ENCODE measurements at regions not wholly inside any gene's neighbourhood (a gene's known extent, or its start where the extent isn't known, plus 50 kb on each side); places are given as distances from the start of the nearest gene placed in this dataset.

- Histone ChIP-seq H3K27ac (no peak overlapping the region), H3K36me3 (no peaks in the 10 kb centered on the region), H3K4me3 (replicated peaks in 1 of 3) (no peak overlapping the region), H3K9me3 (no peaks in the 10 kb centered on the region), H3K27me3 (no peaks in the 10 kb centered on the region), H3K4me1 (no peaks in the 10 kb centered on the region)
- intact Hi-C loops (cut with DNase I), result no loop called here
- TF ChIP-seq POLR2A (IDR thresholded peaks at IDR 0.05), result no peak
- TF ChIP-seq CTCF (IDR thresholded peaks at IDR 0.05), result no peak
- peak in 1 of 2 donors; percentile 2 for DNase-seq
- WGBS, 2 donors, result 26 to 27% methylated on average over 10 of the region's 10 CpGs
These were observed 302.9 kb upstream of the XYLT1 start for GRCh38 chr16:17773698-17774101.

- Histone ChIP-seq H3K4me3 (replicated peaks in 1 of 3) (no peak overlapping the region), H3K36me3 (no peaks in the 10 kb centered on the region), H3K9me3 (no peaks in the 10 kb centered on the region), H3K27me3 (no peaks in the 10 kb centered on the region), H3K4me1 (no peaks in the 10 kb centered on the region), H3K27ac (no peak overlapping the region)
- whole genome bisulfite sequencing, 2 donors, result 80 to 94% methylated on average over 2 of the region's 2 CpGs
- DNase-seq, result no peak
- intact Hi-C loops (cut with DNase I), result no loop called here
- no peak for TF ChIP-seq POLR2A (IDR thresholded peaks at IDR 0.05)
- TF ChIP-seq CTCF (IDR thresholded peaks at IDR 0.05), result no peak
These were observed 299.3 kb upstream of the XYLT1 start for GRCh38 chr16:17770104-17770503.

GRCh38 chr16:17769065-17769464 is 298.3 kb upstream of the XYLT1 start:
- Histone ChIP-seq H3K9me3 (no peaks in the 10 kb centered on the region), H3K36me3 (no peaks in the 10 kb centered on the region), H3K4me3 (replicated peaks in 1 of 3) (no peak overlapping the region), H3K27ac (no peak overlapping the region), H3K27me3 (no peaks in the 10 kb centered on the region), H3K4me1 (no peaks in the 10 kb centered on the region)
- 72 to 87% methylated on average over 1 of the region's 1 CpG for WGBS, 2 donors
- DNase-seq, result no peak
- intact Hi-C loops (cut with DNase I), result no loop called here
- TF ChIP-seq POLR2A (IDR thresholded peaks at IDR 0.05) (no peak), CTCF (IDR thresholded peaks at IDR 0.05) (no peak)

- Histone ChIP-seq H3K27me3 (no peaks in the 10 kb centered on the region), H3K36me3 (no peaks in the 10 kb centered on the region), H3K27ac (no peak overlapping the region), H3K9me3 (no peaks in the 10 kb centered on the region), H3K4me1 (no peaks in the 10 kb centered on the region), H3K4me3 (replicated peaks in 1 of 3) (no peak overlapping the region)
- DNase-seq, result no peak
- intact Hi-C loops (cut with DNase I), result no loop called here
- WGBS, 2 donors, result 10 to 20% methylated on average over 1 of the region's 1 CpG
- no peak for TF ChIP-seq POLR2A (IDR thresholded peaks at IDR 0.05)
- TF ChIP-seq CTCF (IDR thresholded peaks at IDR 0.05), result no peak
These were observed 297.5 kb upstream of the XYLT1 start for GRCh38 chr16:17768257-17768656.

- 64 to 78% methylated on average over 2 of the region's 2 CpGs for WGBS, 2 donors
- intact Hi-C loops (cut with DNase I), result no loop called here
These were observed 295.3 kb upstream of the XYLT1 start for GRCh38 chr16:17766012-17766411.

More at GRCh38 chr16:17766012-17766411, 295.3 kb upstream of the XYLT1 start:
- no peaks in the 10 kb centered on the region for H3K4me1 ChIP-seq
- no peaks in the 10 kb centered on the region for H3K27me3 ChIP-seq
- DNase-seq, result no peak
- TF ChIP-seq CTCF (IDR thresholded peaks at IDR 0.05) (no peak), POLR2A (IDR thresholded peaks at IDR 0.05) (no peak)
- no peak overlapping the region for H3K4me3 ChIP-seq (replicated peaks in 1 of 3)
- H3K27ac ChIP-seq, result no peak overlapping the region
- no peaks in the 10 kb centered on the region for H3K9me3 ChIP-seq
- no peaks in the 10 kb centered on the region for H3K36me3 ChIP-seq
